Sigmoid colon (tissue), 3 donors: ENCODE measurements at regions not wholly inside any gene's neighbourhood (a gene's known extent, or its start where the extent isn't known, plus 50 kb on each side); places are given as distances from the start of the nearest gene placed in this dataset.

ENCODE experiments used
- CTCF ChIP-seq, 4 experiments: fragments of 450-650 bp in 3 of 4; fragments of 200-600 bp in 1 of 4; IDR thresholded peaks; one replicate each; pipeline ENCODE4 v1.5.1; 2016 to 2019; ENCODE audit warnings: antibody characterized with exemption in 4 of 4, mild to moderate bottlenecking in 3 of 4, moderate library complexity in 2 of 4
- POLR2A ChIP-seq, 2 donors: fragments of 450-650 bp; IDR thresholded peaks; one replicate each; pipeline ENCODE4 v1.6.1; 2016; ENCODE audit warnings: antibody characterized with exemption in 2 of 2, mild to moderate bottlenecking in 2 of 2, moderate library complexity in 2 of 2

GRCh38 chr6:3540253-3540820 lies 83.5 kb upstream of the SLC22A23 start:
- TF ChIP-seq POLR2A (IDR thresholded peaks at IDR 0.05) (no peak), CTCF (IDR thresholded peaks at IDR 0.05) (no peak)
